Activated B cell treated with CpG ODN at 0.5 μM for 24 hours (primary cell): ENCODE measurements at regions not wholly inside any gene's neighbourhood (a gene's known extent, or its start where the extent isn't known, plus 50 kb on each side); places are given as distances from the start of the nearest gene placed in this dataset.

ENCODE experiments used
- ATAC-seq: fragments of 200-7000 bp; cut with Tn5 transposase; one replicate; pipeline ENCODE4 v1.10.0; 2021; ENCODE audit warnings: low read depth, mild to moderate bottlenecking, moderate library complexity
- CTCF ChIA-PET: fragments of 350-600 bp; sonication (Branson Sonifier 250); formaldehyde crosslinking; loops from one replicate; lab custom pipeline; 2021; ENCODE audit warnings: antibody characterized with exemption; lab: Charles Lee
- POLR2A ChIA-PET: fragments of 350-600 bp; sonication (Branson Sonifier 250); formaldehyde crosslinking; loops from one replicate; lab custom pipeline; 2021; ENCODE audit warnings: antibody characterized with exemption; lab: Charles Lee
- DNase-seq: peaks from one replicate; pipeline ENCODE4 v3.0.0; 2022
- H3K27ac Mint-ChIP-seq: one replicate; pipeline ENCODE4 v1.8.0; 2020; ENCODE audit warnings: mixed read lengths
- H3K27me3 Mint-ChIP-seq: one replicate; pipeline ENCODE4 v1.8.0; 2021; ENCODE audit warnings: mixed read lengths
- H3K36me3 Mint-ChIP-seq: one replicate; pipeline ENCODE4 v1.8.0; 2021; ENCODE audit warnings: low read depth, mixed read lengths
- H3K4me1 Mint-ChIP-seq: one replicate; pipeline ENCODE4 v1.8.0; 2021; ENCODE audit warnings: mixed read lengths
- H3K4me3 Mint-ChIP-seq: one replicate; pipeline ENCODE4 v1.8.0; 2020; ENCODE audit warnings: mild to moderate bottlenecking, mixed read lengths
- H3K9me3 Mint-ChIP-seq: one replicate; pipeline ENCODE4 v1.8.0; 2020; ENCODE audit warnings: mixed read lengths
- intact Hi-C: fragments of 100-400 bp; cut with micrococcal nuclease; formaldehyde crosslinking; loops from one replicate; pipeline ENCODE4 v1.15.1; 2024
- TF ChIP-seq, protein P1 (sequence below): fragments of 200-600 bp; IDR thresholded peaks from one replicate; pipeline ENCODE4 v1.8.0; 2022; ENCODE audit warnings: antibody characterized with exemption, mild to moderate bottlenecking

DNA sequence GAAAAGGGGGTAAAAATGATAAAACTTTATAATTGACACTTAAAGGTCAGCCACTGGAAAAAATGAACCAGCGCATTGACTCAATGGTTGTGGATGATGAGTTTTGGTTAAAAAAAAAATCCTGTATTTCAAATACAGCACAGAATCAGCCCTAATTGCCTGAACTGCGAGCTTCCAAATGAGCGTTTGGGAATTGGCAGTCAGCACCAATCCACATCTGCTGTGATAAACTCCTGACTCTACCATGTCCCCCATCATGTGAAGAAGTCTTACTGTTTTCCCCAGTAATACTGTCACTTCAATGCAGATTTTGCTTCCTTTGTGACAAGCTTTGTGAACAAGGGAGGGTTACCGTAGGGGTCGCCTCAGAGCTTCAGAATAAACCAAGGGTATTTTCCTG lies 235.4 kb downstream of the EBLN2 start:
- peaks cover 3% of the 10 kb centered on the region for H3K27me3 Mint-ChIP-seq

DNA sequence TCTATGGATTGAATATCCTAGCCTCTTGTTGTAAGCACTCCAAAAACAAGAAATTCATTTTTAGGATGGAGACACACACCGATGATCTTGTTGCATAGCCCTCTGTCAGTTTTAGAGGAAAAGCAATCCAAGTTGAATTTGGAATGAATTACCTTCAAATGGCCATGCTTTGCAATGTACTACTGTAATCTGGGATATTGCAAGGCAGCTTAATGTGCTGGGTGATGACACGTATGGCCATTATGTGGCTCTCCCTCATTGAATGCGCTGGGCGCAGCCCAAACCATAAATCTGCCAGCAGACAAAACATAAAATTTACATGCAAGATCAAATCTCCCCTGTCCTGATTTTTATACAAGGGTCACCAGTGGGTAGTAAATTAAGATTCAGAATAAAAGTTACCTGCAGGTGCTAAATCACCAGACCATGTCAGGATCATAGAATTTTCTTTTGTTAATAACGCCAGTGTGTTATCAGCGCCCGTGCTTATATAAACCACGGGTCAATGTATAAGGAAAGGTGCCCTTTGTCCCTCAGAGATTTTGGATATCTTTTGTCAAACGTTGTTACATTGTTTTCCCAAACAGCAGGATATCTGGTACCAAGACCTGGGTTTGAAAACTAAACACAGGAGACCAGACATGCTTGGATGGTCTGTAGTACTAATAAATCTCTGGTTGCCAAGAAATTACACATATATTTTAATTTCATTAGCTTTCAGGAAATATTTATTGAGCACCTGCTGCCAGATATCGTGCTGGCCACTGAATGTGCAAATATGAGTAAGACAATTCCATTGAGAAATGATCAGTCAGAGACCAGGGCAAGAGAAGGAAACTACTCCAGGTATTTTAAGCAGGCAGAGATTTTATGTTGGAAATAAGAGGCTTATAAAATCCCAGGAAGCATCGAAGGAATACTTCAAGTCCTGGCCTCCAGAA lies 237.1 kb downstream of the EBLN2 start:
- intact Hi-C loops = no loop called here
- TF ChIP-seq, protein P1, sequence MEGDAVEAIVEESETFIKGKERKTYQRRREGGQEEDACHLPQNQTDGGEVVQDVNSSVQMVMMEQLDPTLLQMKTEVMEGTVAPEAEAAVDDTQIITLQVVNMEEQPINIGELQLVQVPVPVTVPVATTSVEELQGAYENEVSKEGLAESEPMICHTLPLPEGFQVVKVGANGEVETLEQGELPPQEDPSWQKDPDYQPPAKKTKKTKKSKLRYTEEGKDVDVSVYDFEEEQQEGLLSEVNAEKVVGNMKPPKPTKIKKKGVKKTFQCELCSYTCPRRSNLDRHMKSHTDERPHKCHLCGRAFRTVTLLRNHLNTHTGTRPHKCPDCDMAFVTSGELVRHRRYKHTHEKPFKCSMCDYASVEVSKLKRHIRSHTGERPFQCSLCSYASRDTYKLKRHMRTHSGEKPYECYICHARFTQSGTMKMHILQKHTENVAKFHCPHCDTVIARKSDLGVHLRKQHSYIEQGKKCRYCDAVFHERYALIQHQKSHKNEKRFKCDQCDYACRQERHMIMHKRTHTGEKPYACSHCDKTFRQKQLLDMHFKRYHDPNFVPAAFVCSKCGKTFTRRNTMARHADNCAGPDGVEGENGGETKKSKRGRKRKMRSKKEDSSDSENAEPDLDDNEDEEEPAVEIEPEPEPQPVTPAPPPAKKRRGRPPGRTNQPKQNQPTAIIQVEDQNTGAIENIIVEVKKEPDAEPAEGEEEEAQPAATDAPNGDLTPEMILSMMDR = no peak
- Mint-ChIP-seq H3K27ac (no peak overlapping the region), H3K27me3 (peaks cover 4% of the 10 kb centered on the region), H3K4me1 (no peaks in the 10 kb centered on the region), H3K36me3 (no peaks in the 10 kb centered on the region), H3K4me3 (no peak overlapping the region), H3K9me3 (no peaks in the 10 kb centered on the region)
- no peak for DNase-seq
- CTCF ChIA-PET = no interaction called here
- POLR2A ChIA-PET = no interaction called here
- ATAC-seq = no peak

More for the DNA sequence above, 235.4 kb downstream of the EBLN2 start:
- Mint-ChIP-seq H3K4me1 (no peaks in the 10 kb centered on the region), H3K4me3 (no peak overlapping the region), H3K27ac (no peak overlapping the region), H3K36me3 (no peaks in the 10 kb centered on the region), H3K9me3 (no peaks in the 10 kb centered on the region)
- ATAC-seq (no peak), DNase-seq (no peak)
- intact Hi-C loops = no loop called here
- ChIA-PET POLR2A (no interaction called here), CTCF (interaction anchor here (0.6 kb wide), 1 partner anchor 60 kb away, joined by 3 read pairs; no protein-coding TSS in a partner anchor)
- TF ChIP-seq, protein P1 = no peak

DNA sequence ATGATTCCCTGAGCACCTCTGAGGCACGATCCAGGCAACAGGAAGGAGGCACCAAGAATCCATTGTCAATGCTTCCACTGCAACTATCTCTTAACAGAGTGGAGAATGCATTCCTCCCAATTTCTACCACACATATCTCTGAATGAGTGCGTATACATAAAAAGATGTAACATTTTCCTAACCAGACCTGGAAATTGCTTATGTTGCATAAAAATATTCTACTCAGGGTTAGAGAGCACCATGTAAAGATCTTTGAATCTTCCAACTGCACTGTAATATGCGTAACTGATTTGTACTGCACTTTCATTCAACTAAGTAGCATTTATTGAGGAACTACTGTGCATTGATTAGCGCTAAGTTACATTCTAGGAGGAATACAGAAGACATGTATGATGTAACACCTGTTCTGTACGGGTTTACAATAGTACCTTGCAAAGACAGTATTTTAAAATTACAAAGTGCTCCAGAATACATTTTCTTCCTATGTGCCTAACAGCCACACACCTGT lies 237.8 kb downstream of the EBLN2 start:
- H3K27me3 Mint-ChIP-seq = peaks cover 6% of the 10 kb centered on the region
- no peak for ATAC-seq
- TF ChIP-seq, protein P1 = no peak
- ChIA-PET CTCF (no interaction called here), POLR2A (no interaction called here)
- H3K27ac Mint-ChIP-seq = no peak overlapping the region
- intact Hi-C loops = no loop called here
- H3K9me3 Mint-ChIP-seq = no peaks in the 10 kb centered on the region
- H3K4me1 Mint-ChIP-seq = no peaks in the 10 kb centered on the region
- no peak for DNase-seq
- H3K4me3 Mint-ChIP-seq = no peak overlapping the region
- no peaks in the 10 kb centered on the region for H3K36me3 Mint-ChIP-seq

DNA sequence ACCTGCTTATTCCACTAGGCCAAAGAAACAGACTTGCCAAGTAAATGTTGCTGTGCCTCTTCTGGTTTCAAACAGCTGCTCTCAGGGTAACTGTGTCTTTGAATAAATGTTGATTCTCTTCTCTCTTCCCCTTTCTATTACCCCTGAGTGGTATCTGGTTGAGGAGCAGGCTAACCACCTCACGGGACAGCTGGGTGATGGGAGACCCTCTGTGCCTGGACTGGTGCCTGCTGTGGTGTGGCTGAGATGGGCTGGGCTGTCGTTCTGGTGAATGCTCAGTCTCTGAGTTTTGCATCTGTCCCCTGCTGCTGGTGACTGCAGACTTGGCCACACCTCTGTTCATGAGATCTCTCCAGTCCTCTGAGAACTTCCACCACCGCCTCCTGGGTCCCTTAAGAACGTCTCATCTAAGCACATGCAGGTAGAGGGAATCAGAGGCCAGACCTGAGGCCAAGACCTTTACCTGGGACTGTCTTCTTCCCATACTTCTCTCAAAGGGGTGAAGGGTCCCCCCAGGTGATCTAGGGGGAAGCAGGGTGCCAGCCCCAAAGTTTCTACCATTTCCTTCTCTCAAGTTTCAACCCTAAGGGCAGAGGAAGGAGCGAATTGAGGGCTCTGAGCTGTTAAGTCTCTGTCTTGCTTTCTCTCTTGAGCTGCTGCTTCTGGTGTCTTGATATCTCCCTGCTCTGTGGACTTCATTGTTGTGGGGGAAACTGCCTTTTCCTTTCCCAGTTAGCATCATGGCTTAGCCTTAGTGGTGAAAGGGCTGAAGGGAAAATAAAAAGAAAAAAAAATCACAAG lies 252.9 kb downstream of the EBLN2 start:
- no peak for ATAC-seq
- Mint-ChIP-seq H3K36me3 (no peaks in the 10 kb centered on the region), H3K27me3 (no peaks in the 10 kb centered on the region), H3K9me3 (no peaks in the 10 kb centered on the region), H3K4me1 (no peaks in the 10 kb centered on the region), H3K27ac (no peak overlapping the region), H3K4me3 (no peak overlapping the region)
- no peak for DNase-seq
- ChIA-PET CTCF (no interaction called here), POLR2A (interaction anchor here (0.5 kb wide), 1 partner anchor 123 kb away, joined by 3 read pairs; no protein-coding TSS in a partner anchor)
- intact Hi-C loops = no loop called here
- TF ChIP-seq, protein P1 = no peak

DNA sequence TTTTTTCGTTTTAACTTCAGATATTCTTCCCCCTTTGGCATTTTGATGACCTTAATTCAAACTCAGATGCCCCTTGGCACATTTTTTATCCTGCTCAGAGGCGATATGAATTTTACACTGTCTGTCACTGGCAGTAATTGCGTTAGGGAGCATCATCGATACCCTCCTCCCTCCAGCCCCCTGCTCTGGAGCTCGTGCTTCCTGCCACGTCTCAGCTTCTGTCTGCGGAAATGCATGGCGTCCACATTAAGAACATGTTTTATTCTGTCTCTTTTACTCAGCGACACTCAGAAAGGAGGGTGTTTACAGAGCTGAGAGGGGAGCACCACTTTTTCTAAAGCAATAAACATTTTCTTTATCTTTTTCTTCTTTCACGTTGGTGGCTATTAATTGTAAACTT lies 254.2 kb downstream of the EBLN2 start:
- ChIA-PET CTCF (no interaction called here), POLR2A (no interaction called here)
- Mint-ChIP-seq H3K27me3 (no peaks in the 10 kb centered on the region), H3K4me3 (no peak overlapping the region), H3K4me1 (no peaks in the 10 kb centered on the region), H3K36me3 (no peaks in the 10 kb centered on the region), H3K9me3 (peaks cover under 1% of the 10 kb centered on the region), H3K27ac (no peak overlapping the region)
- ATAC-seq (no peak), DNase-seq (no peak)
- TF ChIP-seq, protein P1 = no peak
- intact Hi-C loops = no loop called here
